IMR-90 (cell line): ENCODE measurements at regions not wholly inside any gene's neighbourhood (a gene's known extent, or its start where the extent isn't known, plus 50 kb on each side); places are given as distances from the start of the nearest gene placed in this dataset.

Source experiments
- ATAC-seq: fragments of 200-7000 bp; cut with Tn5 transposase; 2 replicates; pipeline ENCODE4 v1.9.1; 2020; ENCODE audit warnings: low read depth, mild to moderate bottlenecking, moderate library complexity
- BruUV-seq: library from RNA; stranded (reverse); fragments of 400-500 nt; replicated peaks from 2 replicates; lab custom pipeline; 2021; lab: Mats Ljungman, UMichigan
- CTCF ChIA-PET: fragments of 300-600 bp; formaldehyde crosslinking; extraction: SDS; loops from one replicate; lab custom pipeline; 2021; ENCODE audit warnings: antibody characterized with exemption; lab: Yijun Ruan, JAX
- POLR2A ChIA-PET: fragments of 300-600 bp; sonication (Branson Sonifier 250); formaldehyde crosslinking; loops from one replicate; lab custom pipeline; 2022; ENCODE audit warnings: antibody characterized with exemption; ENCODE audit not compliant: unreplicated experiment; lab: Charles Lee
- DNase-seq: peaks from one replicate; pipeline ENCODE4 v3.0.0; 2013
- H2AFZ ChIP-seq: replicated peaks from 2 replicates; pipeline ENCODE3; 2013; ENCODE audit warnings: low read length, mild to moderate bottlenecking; ENCODE audit not compliant: poor library complexity
- H2AK5ac ChIP-seq: 2 replicates; pipeline ENCODE4 v1.6.1; 2013; ENCODE audit warnings: low read depth, low read length, inconsistent platforms
- H2AK9ac ChIP-seq: replicated peaks from 2 replicates; pipeline ENCODE3; 2013; ENCODE audit warnings: mild to moderate bottlenecking, low read depth, low read length, moderate library complexity; ENCODE audit not compliant: poor library complexity
- H2BK120ac ChIP-seq: 2 replicates; pipeline ENCODE4 v1.6.1; 2013; ENCODE audit warnings: low read depth, low read length, inconsistent platforms
- H2BK15ac ChIP-seq: 3 replicates; pipeline ENCODE4 v1.6.1; 2013; ENCODE audit warnings: low read depth, low read length, inconsistent platforms
- H2BK20ac ChIP-seq: 2 replicates; pipeline ENCODE4 v1.6.1; 2013; ENCODE audit warnings: low read depth, mild to moderate bottlenecking, inconsistent platforms, low read length, moderate library complexity
- H2BK5ac ChIP-seq: 2 replicates; pipeline ENCODE4 v1.6.1; 2013; ENCODE audit warnings: mild to moderate bottlenecking, low read depth, low read length, inconsistent platforms; ENCODE audit not compliant: poor library complexity, severe bottlenecking
- H3K14ac ChIP-seq: replicated peaks from 2 replicates; pipeline ENCODE4 v1.6.1; 2013; ENCODE audit warnings: low read depth, low read length, inconsistent platforms
- H3K18ac ChIP-seq: 2 replicates; pipeline ENCODE4 v1.6.1; 2013; ENCODE audit warnings: low read depth, low read length, control low read depth
- H3K23ac ChIP-seq: 2 replicates; pipeline ENCODE4 v1.6.1; 2013; ENCODE audit warnings: low read depth, low read length, inconsistent platforms
- H3K27ac ChIP-seq: 2 replicates; pipeline ENCODE4 v1.5.1; 2013; ENCODE audit warnings: mild to moderate bottlenecking, control low read depth, low read length; ENCODE audit not compliant: insufficient read depth
- H3K27me3 ChIP-seq: 2 replicates; pipeline ENCODE4 v1.6.1; 2013; ENCODE audit warnings: low read length; ENCODE audit not compliant: control insufficient read depth, insufficient read depth
- H3K36me3 ChIP-seq: 2 replicates; pipeline ENCODE4 v1.6.1; 2013; ENCODE audit warnings: low read length, mixed read lengths; ENCODE audit not compliant: control insufficient read depth, insufficient read depth
- H3K4ac ChIP-seq: 2 replicates; pipeline ENCODE4 v1.6.1; 2013; ENCODE audit warnings: low read depth, low read length, inconsistent platforms
- H3K4me1 ChIP-seq: 2 replicates; pipeline ENCODE4 v1.6.1; 2013; ENCODE audit warnings: low read length, mixed read lengths; ENCODE audit not compliant: control insufficient read depth, insufficient read depth
- H3K4me2 ChIP-seq: 2 replicates; pipeline ENCODE4 v1.6.1; 2013; ENCODE audit warnings: low read depth, mild to moderate bottlenecking, control low read depth, low read length, moderate library complexity
- H3K4me3 ChIP-seq: 2 replicates; pipeline ENCODE4 v1.5.1; 2013; ENCODE audit warnings: low read depth, mild to moderate bottlenecking, control low read depth, low read length, moderate library complexity; ENCODE audit not compliant: insufficient read depth
- H3K56ac ChIP-seq: 2 replicates; pipeline ENCODE4 v1.6.1; 2013; ENCODE audit warnings: low read length, inconsistent platforms; ENCODE audit not compliant: insufficient read depth; ENCODE audit errors: extremely low read depth
- H3K79me1 ChIP-seq, 2 experiments: 2 replicates each; pipeline ENCODE4 v1.6.1; 2013; ENCODE audit warnings: low read length in 2 of 2, inconsistent platforms in 1 of 2, low read depth in 1 of 2
- H3K9ac ChIP-seq: 2 replicates; pipeline ENCODE4 v1.6.1; 2013; ENCODE audit warnings: low read depth, low read length, control low read depth
- H3K9me1 ChIP-seq: 2 replicates; pipeline ENCODE4 v1.6.1; 2013; ENCODE audit warnings: low read length, inconsistent platforms; ENCODE audit not compliant: insufficient read depth
- H3K9me3 ChIP-seq: 2 replicates; pipeline ENCODE4 v1.6.1; 2013; ENCODE audit warnings: low read length; ENCODE audit not compliant: control insufficient read depth, insufficient read depth
- H4K20me1 ChIP-seq: 2 replicates; pipeline ENCODE4 v1.6.1; 2013; ENCODE audit warnings: low read length, inconsistent platforms; ENCODE audit not compliant: insufficient read depth
- H4K5ac ChIP-seq: 2 replicates; pipeline ENCODE4 v1.6.1; 2013; ENCODE audit warnings: mild to moderate bottlenecking, low read depth, low read length, control low read depth
- H4K8ac ChIP-seq, 2 experiments: 2 replicates each; pipeline ENCODE4 v1.6.1; 2013; ENCODE audit warnings: low read depth in 2 of 2, low read length in 2 of 2, control low read depth in 1 of 2, inconsistent platforms in 1 of 2
- H4K91ac ChIP-seq: 2 replicates; pipeline ENCODE4 v1.6.1; 2013; ENCODE audit warnings: low read depth, low read length, inconsistent platforms; ENCODE audit not compliant: insufficient read depth
- BHLHE40 ChIP-seq: fragments of 150-350 bp; IDR thresholded peaks from 2 replicates; pipeline ENCODE4 v1.6.1; 2016; ENCODE audit warnings: mild to moderate bottlenecking, low read depth, low read length
- CEBPB ChIP-seq: IDR thresholded peaks from 2 replicates; pipeline ENCODE4 v1.6.1; 2012; ENCODE audit warnings: low read depth, low read length, improper control_type of control experiment
- CHD1 ChIP-seq: IDR thresholded peaks from 2 replicates; pipeline ENCODE4 v1.6.1; 2012; ENCODE audit warnings: low read depth, low read length, improper control_type of control experiment
- CTCF ChIP-seq: conservative IDR thresholded peaks from 2 replicates; pipeline ENCODE4 v1.5.1; 2012; ENCODE audit warnings: mild to moderate bottlenecking, low read depth, low read length, improper control_type of control experiment
- ELK1 ChIP-seq: fragments of 150-350 bp; IDR thresholded peaks from 2 replicates; pipeline ENCODE4 v1.6.1; 2016; ENCODE audit warnings: low read depth, mild to moderate bottlenecking, low read length, moderate library complexity, borderline replicate concordance
- FOS ChIP-seq: fragments of 150-350 bp; IDR thresholded peaks from 2 replicates; pipeline ENCODE4 v1.6.1; 2016; ENCODE audit warnings: low read depth, low read length
- MAFK ChIP-seq: IDR thresholded peaks from 2 replicates; pipeline ENCODE4 v1.6.1; 2012; ENCODE audit warnings: low read depth, low read length, improper control_type of control experiment
- MAZ ChIP-seq: IDR thresholded peaks from 2 replicates; pipeline ENCODE4 v1.6.1; 2012; ENCODE audit warnings: low read depth, mild to moderate bottlenecking, low read length, improper control_type of control experiment, moderate library complexity, borderline replicate concordance
- MXI1 ChIP-seq: IDR thresholded peaks from 2 replicates; pipeline ENCODE4 v1.6.1; 2012; ENCODE audit warnings: low read depth, mild to moderate bottlenecking, low read length, moderate library complexity, borderline replicate concordance
- NFE2L2 ChIP-seq: fragments of 150-350 bp; IDR thresholded peaks from 2 replicates; pipeline ENCODE4 v1.6.1; 2016; ENCODE audit warnings: low read depth, mild to moderate bottlenecking, low read length
- RCOR1 ChIP-seq: IDR thresholded peaks from 2 replicates; pipeline ENCODE4 v1.6.1; 2012; ENCODE audit warnings: mild to moderate bottlenecking, low read length, improper control_type of control experiment; ENCODE audit not compliant: insufficient replicate concordance
- SMC3 ChIP-seq: fragments of 150-350 bp; IDR thresholded peaks from 2 replicates; pipeline ENCODE4 v1.6.1; 2016; ENCODE audit warnings: low read depth, mild to moderate bottlenecking, antibody characterized with exemption, low read length, moderate library complexity
- WGBS, 2 experiments: methylation state at CpG; one replicate each; pipeline versions ENCODE4 v1.1.5 to v1.1.7; 2013; ENCODE audit warnings: missing lambda C conversion rate in 2 of 2; ENCODE audit not compliant: insufficient read length in 1 of 2; ENCODE audit errors: extremely low coverage in 2 of 2; 5-methylcytosine and 5-hydroxymethylcytosine counted together
- dilution Hi-C: fragments of 300-500 bp; cut with HindIII; formaldehyde crosslinking; loops from one replicate; pipeline ENCODE4 v1.14.3; 2018; ENCODE audit warnings: low sequenced_read_pairs; ENCODE audit not compliant: unreplicated experiment
- in situ Hi-C: fragments of 300-500 bp; cut with MboI; formaldehyde crosslinking; loops from 3 replicates; pipeline ENCODE4 v1.14.3; 2019; ENCODE audit warnings: low sequenced_read_pairs, inconsistent platforms, mixed read lengths
- intact Hi-C: fragments of 100-400 bp; cut with micrococcal nuclease; formaldehyde crosslinking; loops from 2 replicates; pipeline ENCODE4 v1.10.0; 2022

GRCh38 chr3:99031778-99032177 lies 130.3 kb upstream of the DCBLD2 start:
- no peak overlapping the region for H4K91ac ChIP-seq
- no peak overlapping the region for H2AK5ac ChIP-seq
- no peak for ATAC-seq
- no peak overlapping the region for H3K27ac ChIP-seq
- H3K4me1 ChIP-seq, result no peaks in the 10 kb centered on the region
- H3K56ac ChIP-seq, result no peak overlapping the region
- DNase-seq, result no peak
- H3K4me3 ChIP-seq, result no peak overlapping the region
- H3K9ac ChIP-seq, result no peak overlapping the region
- no peak overlapping the region for H4K5ac ChIP-seq
- H3K14ac ChIP-seq, result no peak overlapping the region
- in situ Hi-C loops, result no loop called here
- no peak overlapping the region for H3K23ac ChIP-seq
- H2BK15ac ChIP-seq, result no peak overlapping the region
- no peaks in the 10 kb centered on the region for H3K27me3 ChIP-seq
- no peaks in the 10 kb centered on the region for H3K36me3 ChIP-seq
- H3K4ac ChIP-seq, result no peak overlapping the region
- no peaks in the 10 kb centered on the region for H3K9me1 ChIP-seq
- no peaks in the 10 kb centered on the region for H3K79me1 ChIP-seq
- H2BK120ac ChIP-seq, result no peak overlapping the region
- no peak overlapping the region for H2BK20ac ChIP-seq
- TF ChIP-seq CTCF (no peak), RCOR1 (no peak), FOS (no peak), CEBPB (no peak), ELK1 (no peak), MAZ (no peak), MAFK (no peak), NFE2L2 (no peak), BHLHE40 (no peak), MXI1 (no peak), SMC3 (no peak), CHD1 (no peak)
- no peak overlapping the region for H2AFZ ChIP-seq
- intact Hi-C loops, result no loop called here
- no peak overlapping the region for H3K4me2 ChIP-seq
- no peak overlapping the region for H3K18ac ChIP-seq
- dilution Hi-C loops, result no loop called here
- peaks cover under 1% of the 10 kb centered on the region for H3K9me3 ChIP-seq
- H4K8ac ChIP-seq, result no peak overlapping the region
- CTCF ChIA-PET, result no interaction called here
- no peak overlapping the region for H2AK9ac ChIP-seq
- POLR2A ChIA-PET, result no interaction called here
- no peak overlapping the region for H2BK5ac ChIP-seq
- no peaks in the 10 kb centered on the region for H4K20me1 ChIP-seq
- WGBS, 2 experiments, result no CpG with 5 or more reads among the region's 4 CpGs
- BruUV-seq, result no TSS peak
